ENCODE measurements at regions not wholly inside any gene's neighbourhood (a gene's known extent, or its start where the extent isn't known, plus 50 kb on each side); places are given as distances from the start of the nearest gene placed in this dataset.

DNA sequence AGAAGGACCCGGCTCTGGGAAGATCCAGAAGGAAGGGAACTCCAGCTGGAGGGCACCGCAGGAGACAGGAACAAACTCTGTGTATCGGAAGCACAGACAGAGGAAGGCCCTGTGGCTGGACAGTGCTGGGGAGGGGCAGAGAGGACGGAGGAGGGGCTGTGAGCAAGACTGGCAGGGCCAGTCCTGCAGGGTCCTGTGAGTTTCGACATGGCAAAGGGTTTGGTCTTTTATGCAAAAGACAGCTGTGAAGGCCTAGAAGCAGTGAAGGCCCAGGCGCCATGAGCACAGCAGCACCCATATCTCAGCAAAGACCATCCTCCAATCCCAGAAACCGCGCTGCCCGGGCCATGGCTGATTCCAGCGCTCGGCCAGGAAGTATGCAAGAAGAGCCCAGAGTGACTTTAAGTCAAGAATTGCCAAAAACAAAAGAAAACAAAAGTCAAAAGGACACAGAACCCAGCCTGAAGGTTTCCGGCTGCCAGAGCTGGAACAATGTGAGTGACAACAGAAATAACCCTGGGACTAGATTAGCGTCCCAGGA lies 126.5 kb downstream of the NCOR2 start:
- Histone ChIP-seq H3K9me3 (no peaks in the 10 kb centered on the region), H3K36me3 (peaks cover 26 to 39% of the 10 kb centered on the region in 2 donors), H3K4me1 (peaks cover 20 to 27% of the 10 kb centered on the region in 2 donors), H3K27me3 (no peaks in the 10 kb centered on the region), H3K27ac (peak overlapping the region; percentile 79 to 83), H3K4me3 (peak overlapping the region in 1 of 2 donors; percentile 12)
- TF ChIP-seq, protein P1, sequence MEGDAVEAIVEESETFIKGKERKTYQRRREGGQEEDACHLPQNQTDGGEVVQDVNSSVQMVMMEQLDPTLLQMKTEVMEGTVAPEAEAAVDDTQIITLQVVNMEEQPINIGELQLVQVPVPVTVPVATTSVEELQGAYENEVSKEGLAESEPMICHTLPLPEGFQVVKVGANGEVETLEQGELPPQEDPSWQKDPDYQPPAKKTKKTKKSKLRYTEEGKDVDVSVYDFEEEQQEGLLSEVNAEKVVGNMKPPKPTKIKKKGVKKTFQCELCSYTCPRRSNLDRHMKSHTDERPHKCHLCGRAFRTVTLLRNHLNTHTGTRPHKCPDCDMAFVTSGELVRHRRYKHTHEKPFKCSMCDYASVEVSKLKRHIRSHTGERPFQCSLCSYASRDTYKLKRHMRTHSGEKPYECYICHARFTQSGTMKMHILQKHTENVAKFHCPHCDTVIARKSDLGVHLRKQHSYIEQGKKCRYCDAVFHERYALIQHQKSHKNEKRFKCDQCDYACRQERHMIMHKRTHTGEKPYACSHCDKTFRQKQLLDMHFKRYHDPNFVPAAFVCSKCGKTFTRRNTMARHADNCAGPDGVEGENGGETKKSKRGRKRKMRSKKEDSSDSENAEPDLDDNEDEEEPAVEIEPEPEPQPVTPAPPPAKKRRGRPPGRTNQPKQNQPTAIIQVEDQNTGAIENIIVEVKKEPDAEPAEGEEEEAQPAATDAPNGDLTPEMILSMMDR (IDR thresholded peaks at IDR 0.05): no peak
- DNase-seq (ENCODE audit: low spot score in 2 of 2): no peak
- intact Hi-C loops (cut with DNase I): loop anchor here (1.0 kb wide), 1 partner anchor 12 kb away; no protein-coding TSS in a partner anchor

DNA sequence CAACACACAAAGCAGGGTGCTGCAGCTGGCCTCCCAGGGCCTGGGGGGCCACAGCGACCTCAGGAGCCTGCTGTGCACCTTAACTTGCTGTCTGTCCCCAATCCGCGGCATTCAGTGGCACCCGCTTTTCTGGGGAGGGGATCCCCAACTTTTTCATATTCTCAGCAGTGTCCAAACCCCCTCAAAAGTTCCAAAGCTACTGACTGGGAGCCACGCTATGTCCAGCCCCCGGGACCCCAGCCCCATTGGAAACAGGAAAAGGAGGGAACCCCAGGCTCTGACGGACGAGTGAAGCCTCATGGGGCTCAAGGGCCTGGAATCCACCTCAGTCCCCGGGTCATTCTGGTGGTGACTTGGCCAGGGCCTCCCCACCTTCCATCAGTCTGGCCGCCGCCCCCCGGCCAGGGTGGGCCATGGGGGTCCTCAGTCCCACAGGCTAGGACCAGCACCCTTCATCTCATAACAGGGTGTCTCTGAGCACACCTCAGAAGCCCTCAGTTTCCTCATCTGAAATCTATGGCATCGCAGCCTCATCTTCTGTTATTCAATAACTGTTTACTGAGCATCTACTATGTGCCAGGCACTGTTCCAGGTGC lies 127.3 kb downstream of the NCOR2 start:
- Histone ChIP-seq H3K4me1 (peaks cover 20 to 27% of the 10 kb centered on the region in 2 donors), H3K36me3 (peaks cover 23 to 31% of the 10 kb centered on the region in 2 donors), H3K27me3 (no peaks in the 10 kb centered on the region), H3K27ac (peak overlapping the region; percentile 79 to 83), H3K4me3 (no peak overlapping the region), H3K9me3 (no peaks in the 10 kb centered on the region)
- TF ChIP-seq, protein P1 (IDR thresholded peaks at IDR 0.05): no peak
- DNase-seq (ENCODE audit: low spot score in 2 of 2): no peak
- intact Hi-C loops (cut with DNase I): no loop called here

DNA sequence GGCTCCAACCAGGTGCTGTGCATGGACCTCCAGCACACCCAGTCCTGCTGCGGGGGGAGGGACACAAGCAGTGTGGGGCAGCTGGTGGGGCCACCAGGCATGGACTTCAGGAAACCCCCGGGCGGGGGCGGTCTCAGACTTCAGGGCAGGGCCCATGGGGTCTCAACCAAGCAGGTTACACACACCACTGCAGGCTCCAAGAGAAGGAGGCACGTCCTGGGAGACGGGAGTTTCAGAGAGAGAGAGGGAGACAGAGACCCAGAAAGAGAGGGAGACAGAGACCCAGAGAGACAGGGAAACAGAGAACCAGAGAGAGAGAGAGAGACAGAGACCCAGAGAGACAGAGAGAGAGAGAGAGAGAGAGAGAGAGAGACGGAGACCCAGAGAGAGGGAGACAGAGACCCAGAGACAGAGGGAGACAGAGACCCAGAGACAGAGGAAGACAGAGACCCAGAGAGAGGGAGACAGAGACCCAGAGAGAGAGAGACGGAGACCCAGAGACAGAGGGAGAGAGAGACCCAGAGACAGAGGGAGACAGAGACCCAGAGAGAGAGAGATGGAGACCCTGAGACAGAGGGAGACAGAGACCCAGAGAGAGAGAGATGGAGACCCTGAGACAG lies 128.9 kb downstream of the NCOR2 start:
- H3K4me1 ChIP-seq: peaks cover 23 to 33% of the 10 kb centered on the region in 2 donors
- H3K4me3 ChIP-seq: no peak overlapping the region
- peaks cover 16 to 18% of the 10 kb centered on the region in 2 donors for H3K36me3 ChIP-seq
- no peaks in the 10 kb centered on the region for H3K27me3 ChIP-seq
- peak overlapping the region; percentile 79 to 83 for H3K27ac ChIP-seq
- no peaks in the 10 kb centered on the region for H3K9me3 ChIP-seq
- DNase-seq (ENCODE audit: low spot score in 2 of 2): no peak
- TF ChIP-seq, protein P1 (IDR thresholded peaks at IDR 0.05): no peak
- intact Hi-C loops (cut with DNase I): no loop called here

DNA sequence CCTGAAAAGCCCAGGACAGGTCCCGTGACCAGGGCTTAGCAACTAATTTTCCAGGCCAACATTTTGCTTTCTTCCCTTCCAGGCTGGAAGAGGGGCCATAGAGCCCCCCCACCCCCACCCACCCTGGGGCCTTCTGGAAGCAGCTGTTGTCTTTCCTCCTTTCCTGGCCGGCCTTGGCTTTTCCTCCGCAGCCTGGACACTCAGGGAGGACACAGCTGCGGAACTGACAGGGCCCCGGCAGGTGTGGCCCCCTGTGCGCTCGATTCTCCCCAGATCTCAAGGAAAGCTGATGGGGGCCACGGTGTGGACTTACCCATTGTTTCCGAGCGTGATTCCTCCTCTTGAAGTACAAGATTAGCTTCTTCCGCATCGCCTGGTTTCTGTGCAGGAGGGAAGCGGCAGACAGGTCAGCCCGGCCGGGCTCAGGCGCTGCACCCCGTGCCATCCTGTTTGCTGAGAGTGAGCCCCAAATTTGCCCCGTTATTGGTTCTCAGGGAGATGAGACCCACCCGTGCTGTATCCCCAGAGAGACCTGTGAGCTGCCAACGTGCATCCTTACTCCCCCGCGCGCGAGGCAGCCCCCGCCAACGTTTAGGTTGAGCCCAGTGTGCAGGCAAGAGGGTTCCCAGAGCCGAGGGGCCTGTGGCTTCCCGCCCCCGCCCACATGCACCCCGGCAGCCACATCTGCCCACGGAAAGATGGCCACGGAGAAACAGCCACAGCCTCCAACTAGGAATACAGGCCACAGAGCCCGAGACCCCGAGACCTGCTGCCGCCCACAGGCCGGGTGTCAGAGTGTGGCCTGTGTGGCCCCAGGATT lies 129.6 kb downstream of the NCOR2 start:
- Histone ChIP-seq H3K9me3 (no peaks in the 10 kb centered on the region), H3K4me1 (peaks cover 27 to 40% of the 10 kb centered on the region in 2 donors), H3K4me3 (no peak overlapping the region), H3K27ac (peak overlapping the region in 1 of 2 donors; percentile 11), H3K27me3 (no peaks in the 10 kb centered on the region), H3K36me3 (peaks cover 11 to 16% of the 10 kb centered on the region in 2 donors)
- DNase-seq (ENCODE audit: low spot score in 2 of 2): no peak
- intact Hi-C loops (cut with DNase I): no loop called here
- TF ChIP-seq, protein P1 (IDR thresholded peaks at IDR 0.05): no peak

DNA sequence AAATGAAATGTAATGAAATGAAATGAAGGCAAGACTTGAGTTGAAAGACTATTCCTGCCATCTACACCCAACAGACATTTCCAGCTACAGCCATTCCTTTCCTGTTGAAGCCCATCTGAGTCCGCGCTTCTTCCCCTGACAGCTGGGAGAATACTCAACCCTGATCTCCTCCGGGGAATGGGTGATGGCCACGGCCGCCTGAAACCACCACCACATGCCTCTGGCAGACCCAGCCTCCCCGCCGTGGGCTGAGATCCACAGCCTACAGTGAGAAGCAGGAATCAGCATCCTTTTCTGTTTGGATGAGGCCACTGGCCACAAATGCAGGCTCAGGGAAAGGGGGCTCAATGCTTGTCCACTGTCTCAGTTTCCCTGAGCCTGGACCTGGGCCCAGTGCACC lies 130.3 kb downstream of the NCOR2 start:
- TF ChIP-seq, protein P1 (IDR thresholded peaks at IDR 0.05): no peak
- DNase-seq (ENCODE audit: low spot score in 2 of 2): no peak
- no peak overlapping the region for H3K4me3 ChIP-seq
- H3K4me1 ChIP-seq: peaks cover 26 to 39% of the 10 kb centered on the region in 2 donors
- H3K27me3 ChIP-seq: no peaks in the 10 kb centered on the region
- H3K27ac ChIP-seq: peak overlapping the region in 1 of 2 donors; percentile 11
- intact Hi-C loops (cut with DNase I): no loop called here
- no peaks in the 10 kb centered on the region for H3K9me3 ChIP-seq
- H3K36me3 ChIP-seq: peaks cover 6 to 16% of the 10 kb centered on the region in 2 donors
